HL-60 (cell line): ENCODE measurements at regions not wholly inside any gene's neighbourhood (a gene's known extent, or its start where the extent isn't known, plus 50 kb on each side); places are given as distances from the start of the nearest gene placed in this dataset.

ENCODE experiments used
- GABPA ChIP-seq: IDR thresholded peaks from 2 replicates; pipeline ENCODE4 v1.6.1; 2012; ENCODE audit warnings: low read depth
- POLR2AphosphoS5 ChIP-seq: IDR thresholded peaks from 2 replicates; pipeline ENCODE4 v1.6.1; 2012; ENCODE audit warnings: low read depth
- TF ChIP-seq, protein P1 (sequence below): IDR thresholded peaks from one replicate; pipeline ENCODE4 v1.5.1; 2011; ENCODE audit warnings: low read length, control low read depth, inconsistent platforms; ENCODE audit not compliant: insufficient read depth
- TF ChIP-seq, protein P2 (sequence below): IDR thresholded peaks from 2 replicates; pipeline ENCODE4 v1.6.1; 2012; ENCODE audit warnings: low read depth; ENCODE audit not compliant: insufficient replicate concordance

DNA sequence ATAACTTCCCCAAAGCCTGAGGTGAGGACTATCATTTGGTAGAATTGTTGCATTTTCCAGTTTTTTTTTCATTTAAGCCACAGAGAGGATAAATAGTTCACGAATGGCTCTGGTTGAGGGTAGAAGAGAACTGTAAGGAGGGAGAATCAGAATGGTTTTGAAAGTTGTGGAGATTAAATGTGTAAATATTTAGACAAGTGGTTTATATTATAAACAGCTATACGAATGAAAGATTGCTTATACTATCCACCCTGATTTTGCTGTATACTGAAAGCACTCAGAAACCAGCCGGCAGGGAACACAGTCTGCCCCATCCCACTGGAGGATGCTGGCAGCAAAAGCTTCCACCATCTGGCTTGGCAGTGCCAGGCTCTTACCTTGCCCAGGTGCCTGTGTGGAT is 341.1 kb downstream of the RAPGEF2 start:
- no peak for TF ChIP-seq POLR2AphosphoS5
- TF ChIP-seq, protein P1, sequence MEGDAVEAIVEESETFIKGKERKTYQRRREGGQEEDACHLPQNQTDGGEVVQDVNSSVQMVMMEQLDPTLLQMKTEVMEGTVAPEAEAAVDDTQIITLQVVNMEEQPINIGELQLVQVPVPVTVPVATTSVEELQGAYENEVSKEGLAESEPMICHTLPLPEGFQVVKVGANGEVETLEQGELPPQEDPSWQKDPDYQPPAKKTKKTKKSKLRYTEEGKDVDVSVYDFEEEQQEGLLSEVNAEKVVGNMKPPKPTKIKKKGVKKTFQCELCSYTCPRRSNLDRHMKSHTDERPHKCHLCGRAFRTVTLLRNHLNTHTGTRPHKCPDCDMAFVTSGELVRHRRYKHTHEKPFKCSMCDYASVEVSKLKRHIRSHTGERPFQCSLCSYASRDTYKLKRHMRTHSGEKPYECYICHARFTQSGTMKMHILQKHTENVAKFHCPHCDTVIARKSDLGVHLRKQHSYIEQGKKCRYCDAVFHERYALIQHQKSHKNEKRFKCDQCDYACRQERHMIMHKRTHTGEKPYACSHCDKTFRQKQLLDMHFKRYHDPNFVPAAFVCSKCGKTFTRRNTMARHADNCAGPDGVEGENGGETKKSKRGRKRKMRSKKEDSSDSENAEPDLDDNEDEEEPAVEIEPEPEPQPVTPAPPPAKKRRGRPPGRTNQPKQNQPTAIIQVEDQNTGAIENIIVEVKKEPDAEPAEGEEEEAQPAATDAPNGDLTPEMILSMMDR, result no peak
- TF ChIP-seq, protein P2, sequence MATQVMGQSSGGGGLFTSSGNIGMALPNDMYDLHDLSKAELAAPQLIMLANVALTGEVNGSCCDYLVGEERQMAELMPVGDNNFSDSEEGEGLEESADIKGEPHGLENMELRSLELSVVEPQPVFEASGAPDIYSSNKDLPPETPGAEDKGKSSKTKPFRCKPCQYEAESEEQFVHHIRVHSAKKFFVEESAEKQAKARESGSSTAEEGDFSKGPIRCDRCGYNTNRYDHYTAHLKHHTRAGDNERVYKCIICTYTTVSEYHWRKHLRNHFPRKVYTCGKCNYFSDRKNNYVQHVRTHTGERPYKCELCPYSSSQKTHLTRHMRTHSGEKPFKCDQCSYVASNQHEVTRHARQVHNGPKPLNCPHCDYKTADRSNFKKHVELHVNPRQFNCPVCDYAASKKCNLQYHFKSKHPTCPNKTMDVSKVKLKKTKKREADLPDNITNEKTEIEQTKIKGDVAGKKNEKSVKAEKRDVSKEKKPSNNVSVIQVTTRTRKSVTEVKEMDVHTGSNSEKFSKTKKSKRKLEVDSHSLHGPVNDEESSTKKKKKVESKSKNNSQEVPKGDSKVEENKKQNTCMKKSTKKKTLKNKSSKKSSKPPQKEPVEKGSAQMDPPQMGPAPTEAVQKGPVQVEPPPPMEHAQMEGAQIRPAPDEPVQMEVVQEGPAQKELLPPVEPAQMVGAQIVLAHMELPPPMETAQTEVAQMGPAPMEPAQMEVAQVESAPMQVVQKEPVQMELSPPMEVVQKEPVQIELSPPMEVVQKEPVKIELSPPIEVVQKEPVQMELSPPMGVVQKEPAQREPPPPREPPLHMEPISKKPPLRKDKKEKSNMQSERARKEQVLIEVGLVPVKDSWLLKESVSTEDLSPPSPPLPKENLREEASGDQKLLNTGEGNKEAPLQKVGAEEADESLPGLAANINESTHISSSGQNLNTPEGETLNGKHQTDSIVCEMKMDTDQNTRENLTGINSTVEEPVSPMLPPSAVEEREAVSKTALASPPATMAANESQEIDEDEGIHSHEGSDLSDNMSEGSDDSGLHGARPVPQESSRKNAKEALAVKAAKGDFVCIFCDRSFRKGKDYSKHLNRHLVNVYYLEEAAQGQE, result no peak
- no peak for TF ChIP-seq GABPA
